T-helper 9 cell (primary cell): ENCODE measurements at regions not wholly inside any gene's neighbourhood (a gene's known extent, or its start where the extent isn't known, plus 50 kb on each side); places are given as distances from the start of the nearest gene placed in this dataset.

Source experiments
- DNase-seq: peaks from one replicate; pipeline ENCODE4 v3.0.0-alpha.2; 2020

GRCh38 chr1:56024155-56024554 is 555.2 kb downstream of the PLPP3 start:
- no peak for DNase-seq

GRCh38 chr1:56019922-56020321 is 559.4 kb downstream of the PLPP3 start:
- DNase-seq: no peak

- DNase-seq: no peak
These were observed 559.9 kb downstream of the PLPP3 start for GRCh38 chr1:56019472-56019871.

GRCh38 chr1:56017336-56017735 is 562.0 kb downstream of the PLPP3 start:
- DNase-seq: no peak

DNA sequence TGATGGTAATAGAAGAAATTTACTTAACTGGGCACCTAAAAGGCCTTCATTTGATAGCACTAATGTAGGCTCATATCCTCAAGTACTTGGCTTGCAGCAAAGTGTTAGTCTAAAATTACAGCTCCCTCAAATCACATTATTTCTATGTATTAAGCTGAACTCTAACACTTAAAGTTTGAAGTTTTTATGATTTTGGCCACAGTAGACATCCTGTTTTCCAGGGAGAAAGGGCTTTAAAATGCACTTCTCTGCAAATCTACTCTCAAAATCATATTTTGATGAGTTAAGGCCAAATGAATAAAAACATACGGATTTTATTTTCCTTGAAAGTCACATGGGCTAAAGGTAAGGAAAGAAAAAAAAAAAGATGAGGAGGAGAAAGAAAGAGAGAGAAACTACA is 575.5 kb downstream of the PLPP3 start:
- DNase-seq: no peak

GRCh38 chr1:56002231-56002630 is 577.1 kb downstream of the PLPP3 start:
- no peak for DNase-seq

DNA sequence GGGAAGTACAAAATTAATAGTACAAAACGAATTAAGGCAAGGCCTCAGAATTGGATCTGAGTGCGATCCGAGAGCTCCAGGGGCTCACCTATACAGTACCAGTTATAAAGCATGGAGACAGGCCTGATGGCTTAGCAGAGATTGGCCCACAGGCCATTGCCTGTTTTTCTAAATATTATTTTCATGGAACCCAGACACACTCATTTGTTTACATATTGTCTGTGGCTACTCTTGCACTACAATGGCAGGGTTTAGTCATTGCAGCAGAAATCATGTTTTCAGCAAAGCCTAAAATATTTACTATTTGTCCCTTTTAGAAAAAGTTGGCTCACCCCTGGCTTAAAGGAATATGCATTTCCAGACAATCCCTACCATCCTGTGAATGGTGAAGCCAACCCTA is 578.9 kb downstream of the PLPP3 start:
- DNase-seq: no peak

DNA sequence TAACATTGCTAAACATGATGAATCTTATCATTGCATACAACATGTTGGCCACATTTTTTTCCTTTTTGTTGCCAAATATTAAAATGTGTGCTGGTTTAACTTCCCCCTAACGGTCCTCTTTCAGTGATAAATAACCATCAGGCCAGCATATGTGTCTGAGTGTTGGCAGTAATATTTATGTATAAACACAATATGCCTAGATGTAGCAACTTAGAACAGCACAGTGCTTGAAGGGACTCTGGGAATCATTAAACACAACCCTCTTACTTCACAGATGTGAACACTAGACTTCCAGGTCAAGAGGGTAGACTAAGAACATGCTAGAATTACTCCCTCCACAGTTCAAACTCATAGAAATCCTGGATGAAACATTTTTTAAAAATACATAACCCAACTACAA is 581.8 kb downstream of the PLPP3 start:
- DNase-seq: no peak

- DNase-seq: no peak
These were observed 585.6 kb downstream of the PLPP3 start for GRCh38 chr1:55993646-55994318.

DNA sequence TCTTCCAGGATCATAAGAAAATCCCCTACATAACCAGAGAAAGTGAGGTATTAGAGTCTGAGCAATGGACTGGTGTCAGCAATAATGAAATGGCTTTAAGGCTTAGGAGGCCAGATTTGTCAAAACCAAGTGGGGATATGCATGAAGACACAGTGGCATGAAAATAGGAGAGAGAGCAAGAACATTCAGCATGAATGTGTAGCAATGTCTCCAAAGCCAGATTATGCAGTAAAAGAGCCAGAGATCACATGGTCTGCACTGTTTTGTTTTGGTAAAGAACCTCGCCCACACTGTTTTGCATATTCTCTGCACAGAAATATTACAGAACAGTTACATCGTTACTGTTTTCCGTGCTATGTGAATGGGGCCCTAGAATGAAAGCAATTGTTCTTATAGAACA is 589.4 kb downstream of the PLPP3 start:
- no peak for DNase-seq

DNA sequence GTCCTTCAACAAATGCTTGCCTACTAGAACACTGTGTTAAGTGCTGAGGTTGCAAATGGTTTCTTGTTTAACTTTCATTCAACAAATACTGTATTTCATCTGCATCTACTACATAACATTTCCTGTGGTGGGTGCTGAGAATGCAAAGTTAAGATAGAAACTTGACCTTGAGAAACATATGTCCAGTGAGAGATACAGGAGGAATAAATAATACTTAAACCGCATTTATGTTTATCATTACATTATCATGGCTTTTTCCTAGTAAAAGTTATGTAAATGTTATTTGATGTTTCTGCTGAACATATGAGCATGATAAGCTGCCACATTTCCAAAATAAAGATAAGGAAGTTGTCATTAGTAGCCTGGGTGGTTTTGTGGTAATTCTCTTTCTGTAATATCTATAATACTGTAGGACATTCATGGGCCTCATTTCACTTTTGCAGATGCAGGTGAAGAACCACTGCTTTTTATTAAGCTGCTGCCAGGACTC is 590.4 kb downstream of the PLPP3 start:
- DNase-seq: no peak

GRCh38 chr1:55987491-55988249 is 591.7 kb downstream of the PLPP3 start:
- no peak for DNase-seq

- no peak for DNase-seq
These were observed 593.4 kb downstream of the PLPP3 start for GRCh38 chr1:55986003-55986402.

GRCh38 chr1:55981010-55981650 is 598.2 kb downstream of the PLPP3 start:
- DNase-seq: no peak

DNA sequence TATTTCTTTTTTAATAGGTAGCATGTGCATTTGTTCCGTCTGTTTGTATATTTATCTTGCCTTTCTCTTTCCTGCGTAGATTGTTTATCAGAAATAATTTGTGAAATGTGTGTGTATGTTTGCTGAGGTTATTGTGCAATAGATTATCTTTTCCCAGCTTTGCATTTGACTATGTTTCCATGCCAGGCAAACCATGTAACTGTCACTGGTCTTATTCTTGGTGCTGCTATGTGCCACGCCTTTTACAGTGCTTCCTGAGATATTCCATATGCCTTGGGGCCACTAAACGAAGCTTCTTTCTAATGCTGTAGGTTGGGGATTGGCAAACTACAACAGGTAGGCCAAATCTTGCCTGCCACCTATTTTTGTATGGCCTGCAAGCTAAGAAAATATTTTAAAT is 598.8 kb downstream of the PLPP3 start:
- no peak for DNase-seq

GRCh38 chr1:55974714-55975441 is 604.5 kb downstream of the PLPP3 start:
- no peak for DNase-seq

DNA sequence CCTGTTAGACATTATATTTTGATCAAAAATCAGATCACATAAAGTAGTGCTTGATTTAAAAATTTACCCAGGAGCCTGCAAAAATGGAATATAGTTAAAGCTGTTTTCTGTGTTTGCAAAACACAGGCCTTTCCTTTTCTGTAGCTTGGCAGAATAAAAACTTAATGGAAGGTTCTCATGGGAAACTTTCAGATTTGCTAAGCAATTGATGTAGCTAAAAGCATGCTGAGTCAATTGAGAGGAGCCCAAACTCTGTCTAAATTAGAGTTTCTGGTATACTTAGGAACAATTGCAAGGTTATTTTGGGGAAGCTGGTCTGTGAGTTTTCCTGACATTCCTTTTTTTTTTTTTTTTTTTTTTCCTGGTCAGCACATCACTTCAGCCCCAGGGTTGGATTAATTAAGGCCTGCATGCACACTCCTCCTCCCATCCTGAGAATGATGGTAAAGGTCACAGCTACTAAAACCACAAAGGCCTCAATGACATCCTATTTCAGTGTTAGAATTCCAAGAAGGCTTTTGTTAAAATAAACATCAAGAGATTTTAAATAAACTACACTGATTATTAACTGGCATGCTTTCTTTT is 608.7 kb downstream of the PLPP3 start:
- DNase-seq: no peak

DNA sequence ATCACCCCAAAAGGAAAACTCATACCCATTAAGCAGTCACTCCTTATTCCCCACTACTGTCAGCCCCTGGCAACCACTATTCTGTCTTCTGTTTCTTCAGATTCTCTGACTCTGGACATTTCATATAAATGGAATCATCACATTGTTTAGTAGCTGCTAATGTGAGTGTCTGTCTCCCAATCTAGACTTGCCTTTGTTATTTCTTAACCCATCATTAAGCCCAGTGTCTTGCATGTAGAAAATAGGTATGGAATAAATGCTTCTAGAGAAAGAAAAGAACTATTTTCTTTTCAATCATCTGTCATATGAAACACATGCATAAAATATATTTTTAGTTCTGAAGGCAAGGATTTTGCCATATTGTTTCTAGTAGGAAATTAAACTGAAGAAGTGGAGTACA is 610.0 kb downstream of the PLPP3 start:
- DNase-seq: no peak

DNA sequence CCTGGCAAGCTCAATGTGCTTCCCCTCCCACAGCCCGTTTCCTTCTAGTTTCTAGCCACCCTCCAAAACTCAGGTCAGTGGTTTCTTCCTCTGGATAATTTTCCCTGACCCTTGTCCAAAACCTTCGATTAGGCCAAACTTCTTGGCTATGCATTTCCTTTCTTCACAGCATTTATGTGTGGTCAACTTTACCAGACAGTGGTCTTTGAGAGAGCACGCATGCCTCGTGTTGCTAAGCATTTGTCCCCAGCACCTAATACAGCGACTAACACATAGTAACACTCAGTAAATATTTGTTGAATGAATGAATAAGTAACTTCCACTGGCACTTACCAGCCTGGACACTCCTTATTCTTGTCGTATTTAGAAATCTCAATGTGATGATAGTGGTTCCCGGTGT is 610.7 kb downstream of the PLPP3 start:
- DNase-seq: no peak

DNA sequence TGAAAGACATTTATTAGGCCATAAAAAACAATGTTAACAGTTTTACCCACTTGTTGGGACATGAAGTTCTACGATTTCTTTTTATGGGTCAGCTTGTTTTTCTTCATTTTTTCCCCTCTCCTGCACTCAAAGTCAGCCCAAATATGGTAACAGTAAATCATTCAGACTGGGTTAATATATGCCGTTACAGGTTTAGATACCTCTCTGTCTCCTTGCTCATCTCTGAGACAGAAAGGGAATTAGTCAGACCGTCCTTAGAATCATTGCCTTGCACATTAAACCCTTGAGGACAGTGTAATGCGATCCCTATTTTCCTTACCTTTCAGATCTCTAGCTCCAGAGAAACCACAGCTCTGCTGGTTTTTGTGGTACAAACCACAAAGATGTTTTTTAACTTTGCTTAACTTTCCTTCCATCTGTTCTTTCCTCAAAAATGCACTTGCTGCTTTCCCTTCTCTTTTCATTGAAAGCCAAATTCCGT is 613.3 kb downstream of the PLPP3 start:
- no peak for DNase-seq

DNA sequence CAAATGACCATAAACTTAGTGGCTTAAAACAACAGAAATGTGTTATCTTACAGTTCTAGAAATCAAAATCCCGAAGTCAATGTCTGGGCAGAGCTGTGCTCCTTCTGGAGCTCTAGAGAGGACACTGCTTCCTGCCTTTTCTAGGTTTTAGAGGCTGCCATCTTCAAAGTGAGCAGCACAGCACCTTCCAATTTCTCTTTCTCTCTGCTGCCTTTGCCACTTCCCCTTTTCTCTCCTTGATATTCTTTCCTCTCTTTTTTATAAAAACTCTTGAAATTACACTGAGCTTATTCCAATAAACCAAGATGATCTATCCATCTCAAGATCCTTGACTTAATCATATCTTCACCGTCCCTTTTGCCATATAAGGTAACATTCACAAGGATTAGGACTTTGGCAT is 616.9 kb downstream of the PLPP3 start:
- no peak for DNase-seq

DNA sequence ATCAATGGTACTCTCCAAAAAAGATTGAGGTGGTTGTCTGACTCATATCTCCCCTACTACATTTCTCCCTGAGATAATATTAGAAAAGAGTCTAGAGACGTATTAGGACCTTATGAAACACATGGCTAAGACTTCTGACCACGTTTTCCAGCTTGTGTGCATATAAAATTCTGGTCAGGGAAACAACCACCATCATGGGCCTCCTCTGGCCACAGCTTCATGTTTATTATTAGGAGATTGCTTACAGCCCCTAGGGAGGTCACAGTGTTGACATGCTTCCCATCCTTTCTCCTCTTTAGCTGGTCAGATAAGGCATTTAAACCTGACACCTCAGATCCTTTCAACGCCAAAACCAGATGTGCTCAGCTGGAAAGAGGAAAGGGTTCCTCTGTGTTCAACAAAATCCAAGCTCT is 620.2 kb downstream of the PLPP3 start:
- DNase-seq: no peak

DNA sequence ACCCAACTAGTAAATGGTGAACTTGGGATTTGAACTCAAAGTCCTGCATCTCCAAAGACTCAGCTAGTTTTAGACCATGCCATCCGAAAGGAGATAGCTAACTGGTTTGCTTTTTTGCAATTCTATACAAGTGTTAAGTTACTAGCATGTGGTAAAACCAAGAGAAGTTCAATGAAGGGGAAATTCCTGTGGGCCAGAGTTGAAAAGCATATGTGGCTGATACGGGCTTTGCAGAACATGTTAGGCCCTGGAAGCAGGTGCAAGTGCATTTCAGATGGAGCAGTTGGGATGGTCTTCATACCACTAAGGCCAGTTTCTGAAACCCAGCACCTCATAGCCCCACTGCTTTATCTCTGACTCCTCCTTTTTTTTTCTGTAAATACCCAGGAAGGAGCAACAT is 620.9 kb downstream of the PLPP3 start:
- DNase-seq: no peak
